NT2/D1 (cell line): ENCODE measurements at regions not wholly inside any gene's neighbourhood (a gene's known extent, or its start where the extent isn't known, plus 50 kb on each side); places are given as distances from the start of the nearest gene placed in this dataset.
"Not testable (repeated sequence)": the region's sequence is repeated elsewhere in the genome, so short reads cannot be mapped to it uniquely, and the experiment has no call there.

Experiments used
- SUZ12 ChIP-seq: IDR thresholded peaks from 2 replicates; pipeline ENCODE4 v1.6.1; 2011; ENCODE audit not compliant: insufficient read length, insufficient read depth; ENCODE audit errors: extremely low read depth
- YY1 ChIP-seq: IDR thresholded peaks from 2 replicates; pipeline ENCODE4 v1.6.1; 2011; ENCODE audit not compliant: insufficient read length, insufficient read depth
- ZNF274 ChIP-seq: IDR thresholded peaks from 2 replicates; pipeline ENCODE4 v1.6.1; 2011; ENCODE audit warnings: mild to moderate bottlenecking, low read depth, low read length

DNA sequence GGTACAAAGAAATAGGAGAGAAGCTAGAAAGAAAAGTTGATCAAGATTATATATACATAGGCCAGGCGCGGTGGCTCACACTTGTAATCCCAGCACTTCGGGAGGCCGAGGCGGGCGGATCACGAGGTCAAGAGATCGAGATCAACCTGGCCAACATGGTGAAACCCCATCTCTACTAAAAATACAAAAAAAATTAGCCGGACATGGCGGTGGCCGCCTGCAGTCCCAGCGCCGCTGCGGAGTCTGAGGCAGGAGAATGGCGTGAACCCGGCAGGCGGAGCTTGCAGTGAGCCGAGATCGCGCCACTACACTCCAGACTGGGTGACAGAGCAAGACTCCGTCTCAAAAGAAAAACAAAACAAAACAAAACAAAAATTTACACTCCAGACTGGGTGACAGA, 798.3 kb upstream of the CDH9 start:
- TF ChIP-seq ZNF274, YY1, SUZ12: not testable (repeated sequence)
